C4-2B (cell line): ENCODE measurements at regions not wholly inside any gene's neighbourhood (a gene's known extent, or its start where the extent isn't known, plus 50 kb on each side); places are given as distances from the start of the nearest gene placed in this dataset.

Experiments
- ZFX ChIP-seq: fragments of 450-650 bp; IDR thresholded peaks from 2 replicates; pipeline ENCODE4 v1.6.1; 2017
- TF ChIP-seq, protein P1 (sequence below): fragments of 450-650 bp; conservative IDR thresholded peaks from 2 replicates; pipeline ENCODE4 v1.5.1; 2017; ENCODE audit warnings: mild to moderate bottlenecking

DNA sequence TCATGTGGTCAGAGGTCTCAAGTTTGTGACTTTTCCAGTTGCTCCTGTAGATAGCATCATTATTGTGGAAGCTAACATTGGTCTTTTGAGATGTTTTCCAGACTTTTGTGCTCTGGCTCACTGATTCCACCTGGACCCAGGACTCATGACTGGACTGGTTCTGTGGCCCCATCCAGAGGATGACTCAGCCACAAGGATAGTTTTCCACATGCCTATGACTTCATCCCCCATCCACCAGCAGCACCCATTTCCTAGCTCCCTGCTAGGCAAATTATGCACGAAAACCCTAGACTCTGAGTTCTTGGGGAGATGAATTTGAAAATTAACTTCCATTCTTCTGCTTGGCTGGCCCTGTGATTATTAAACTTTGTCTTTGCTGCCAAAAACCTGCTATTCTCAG is 949.3 kb downstream of the MRPL39 start:
- TF ChIP-seq, protein P1, sequence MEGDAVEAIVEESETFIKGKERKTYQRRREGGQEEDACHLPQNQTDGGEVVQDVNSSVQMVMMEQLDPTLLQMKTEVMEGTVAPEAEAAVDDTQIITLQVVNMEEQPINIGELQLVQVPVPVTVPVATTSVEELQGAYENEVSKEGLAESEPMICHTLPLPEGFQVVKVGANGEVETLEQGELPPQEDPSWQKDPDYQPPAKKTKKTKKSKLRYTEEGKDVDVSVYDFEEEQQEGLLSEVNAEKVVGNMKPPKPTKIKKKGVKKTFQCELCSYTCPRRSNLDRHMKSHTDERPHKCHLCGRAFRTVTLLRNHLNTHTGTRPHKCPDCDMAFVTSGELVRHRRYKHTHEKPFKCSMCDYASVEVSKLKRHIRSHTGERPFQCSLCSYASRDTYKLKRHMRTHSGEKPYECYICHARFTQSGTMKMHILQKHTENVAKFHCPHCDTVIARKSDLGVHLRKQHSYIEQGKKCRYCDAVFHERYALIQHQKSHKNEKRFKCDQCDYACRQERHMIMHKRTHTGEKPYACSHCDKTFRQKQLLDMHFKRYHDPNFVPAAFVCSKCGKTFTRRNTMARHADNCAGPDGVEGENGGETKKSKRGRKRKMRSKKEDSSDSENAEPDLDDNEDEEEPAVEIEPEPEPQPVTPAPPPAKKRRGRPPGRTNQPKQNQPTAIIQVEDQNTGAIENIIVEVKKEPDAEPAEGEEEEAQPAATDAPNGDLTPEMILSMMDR, result no peak
- no peak for TF ChIP-seq ZFX
